ENCODE measurements at regions not wholly inside any gene's neighbourhood (a gene's known extent, or its start where the extent isn't known, plus 50 kb on each side); places are given as distances from the start of the nearest gene placed in this dataset.

GRCh38 chr5:32851559-32852173 is 140.5 kb downstream of the NPR3 start:
- H3K9me3 ChIP-seq (ENCODE audit: control insufficient read depth in 1 of 2, insufficient read depth in 1 of 2, low read length in 2 of 2): no peaks in the 10 kb centered on the region
- ChIA-PET CTCF (no interaction called here), POLR2A (no interaction called here)
- H3K27ac Mint-ChIP-seq: no peak overlapping the region
- no peak for TF ChIP-seq CTCF (IDR thresholded peaks at IDR 0.05)
- H3K27ac ChIP-seq (ENCODE audit: low read depth in 1 of 2, low read length in 2 of 2): no peak overlapping the region
- no peak for DNase-seq
- H3K4me3 ChIP-seq (ENCODE audit: low read length): no peak overlapping the region
- no peak for ATAC-seq (ENCODE audit: poor library complexity)
- no peaks in the 10 kb centered on the region for H3K4me1 ChIP-seq (ENCODE audit: insufficient read depth, low read length)
- H3K27me3 ChIP-seq (ENCODE audit: control insufficient read depth in 1 of 2, insufficient read depth in 2 of 2, low read length in 2 of 2): no peaks in the 10 kb centered on the region
- no peaks in the 10 kb centered on the region for H3K27me3 Mint-ChIP-seq
- H3K36me3 Mint-ChIP-seq (ENCODE audit: low read depth): no peaks in the 10 kb centered on the region
- H3K4me1 Mint-ChIP-seq (ENCODE audit: low read depth): no peaks in the 10 kb centered on the region
- intact Hi-C loops (cut with DNase I, micrococcal nuclease): loop anchor here in 1 of 2 experiments (10.0 kb wide), 1 partner anchor 137 kb away; the partner anchor contains the start of gene NPR3
- no peak overlapping the region for H3K4me3 Mint-ChIP-seq
- H3K9me3 Mint-ChIP-seq: no peaks in the 10 kb centered on the region
- no peaks in the 10 kb centered on the region for H3K36me3 ChIP-seq (ENCODE audit: insufficient read depth, low read length)

DNA sequence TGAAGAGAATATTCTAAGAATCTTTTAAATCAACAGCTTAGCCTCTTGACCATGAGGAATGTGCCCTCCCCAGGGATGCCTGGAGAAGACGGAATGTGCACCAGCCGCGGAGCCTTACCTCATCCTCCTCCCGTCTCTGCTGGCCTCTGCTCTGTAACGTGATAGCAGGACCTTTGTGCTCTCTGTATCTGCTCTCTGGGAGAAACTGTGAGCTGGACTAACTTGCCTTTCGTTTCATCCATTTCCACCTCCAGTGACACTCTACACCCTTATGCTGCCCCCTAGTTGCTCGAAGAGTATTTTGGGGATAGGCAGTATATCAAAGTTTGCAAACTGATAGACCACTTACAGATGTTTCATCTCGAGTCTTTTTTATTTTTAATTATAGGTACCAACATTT is 141.4 kb downstream of the NPR3 start:
- Histone ChIP-seq H3K27ac (ENCODE audit: low read depth in 1 of 2, low read length in 2 of 2) (no peak overlapping the region), H3K27me3 (ENCODE audit: control insufficient read depth in 1 of 2, insufficient read depth in 2 of 2, low read length in 2 of 2) (no peaks in the 10 kb centered on the region), H3K4me3 (ENCODE audit: low read length) (no peak overlapping the region), H3K4me1 (ENCODE audit: insufficient read depth, low read length) (no peaks in the 10 kb centered on the region), H3K36me3 (ENCODE audit: insufficient read depth, low read length) (no peaks in the 10 kb centered on the region), H3K9me3 (ENCODE audit: control insufficient read depth in 1 of 2, insufficient read depth in 1 of 2, low read length in 2 of 2) (no peaks in the 10 kb centered on the region)
- intact Hi-C loops (cut with DNase I, micrococcal nuclease): loop anchor here in 1 of 2 experiments (10.0 kb wide), 1 partner anchor 138 kb away; the partner anchor contains the start of gene NPR3
- Mint-ChIP-seq H3K9me3 (peaks cover under 1% of the 10 kb centered on the region), H3K27ac (no peak overlapping the region), H3K4me1 (ENCODE audit: low read depth) (no peaks in the 10 kb centered on the region), H3K27me3 (no peaks in the 10 kb centered on the region), H3K4me3 (no peak overlapping the region), H3K36me3 (ENCODE audit: low read depth) (no peaks in the 10 kb centered on the region)
- TF ChIP-seq CTCF (IDR thresholded peaks at IDR 0.05): no peak
- ATAC-seq (ENCODE audit: poor library complexity) (no peak), DNase-seq (no peak)
- ChIA-PET POLR2A (no interaction called here), CTCF (no interaction called here)

DNA sequence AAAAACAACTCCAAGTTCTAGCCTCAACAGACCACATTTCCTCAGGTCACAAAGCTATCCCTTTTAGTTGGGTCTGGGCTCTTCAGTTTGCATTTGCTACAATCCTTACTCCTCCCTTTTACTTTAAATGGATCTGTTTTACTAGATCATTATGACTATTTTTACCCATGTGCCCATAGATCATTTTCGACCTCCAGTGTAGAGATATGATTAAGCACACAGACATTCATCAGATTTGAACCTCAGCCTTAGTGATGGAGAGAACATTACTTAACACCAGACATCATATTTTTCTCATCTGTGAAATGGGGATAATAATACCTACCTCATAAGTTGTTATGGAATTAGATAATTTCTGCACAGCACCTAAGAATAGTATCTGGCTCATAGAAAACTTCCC is 141.9 kb downstream of the NPR3 start:
- DNase-seq (no peak), ATAC-seq (ENCODE audit: poor library complexity) (no peak)
- Mint-ChIP-seq H3K27me3 (no peaks in the 10 kb centered on the region), H3K27ac (no peak overlapping the region), H3K4me3 (no peak overlapping the region), H3K4me1 (ENCODE audit: low read depth) (no peaks in the 10 kb centered on the region), H3K9me3 (peaks cover 2% of the 10 kb centered on the region), H3K36me3 (ENCODE audit: low read depth) (no peaks in the 10 kb centered on the region)
- H3K4me3 ChIP-seq (ENCODE audit: low read length): no peak overlapping the region
- intact Hi-C loops (cut with DNase I, micrococcal nuclease): loop anchor here in 1 of 2 experiments (10.0 kb wide), 1 partner anchor 138 kb away; the partner anchor contains the start of gene NPR3
- no peak for TF ChIP-seq CTCF (IDR thresholded peaks at IDR 0.05)
- H3K27ac ChIP-seq (ENCODE audit: low read depth in 1 of 2, low read length in 2 of 2): no peak overlapping the region
- no peaks in the 10 kb centered on the region for H3K4me1 ChIP-seq (ENCODE audit: insufficient read depth, low read length)
- no peaks in the 10 kb centered on the region for H3K36me3 ChIP-seq (ENCODE audit: insufficient read depth, low read length)
- CTCF ChIA-PET: no interaction called here
- POLR2A ChIA-PET: no interaction called here
- H3K27me3 ChIP-seq (ENCODE audit: control insufficient read depth in 1 of 2, insufficient read depth in 2 of 2, low read length in 2 of 2): no peaks in the 10 kb centered on the region
- no peaks in the 10 kb centered on the region for H3K9me3 ChIP-seq (ENCODE audit: control insufficient read depth in 1 of 2, insufficient read depth in 1 of 2, low read length in 2 of 2)
